Neural cell (in vitro differentiated cells): ENCODE measurements at regions not wholly inside any gene's neighbourhood (a gene's known extent, or its start where the extent isn't known, plus 50 kb on each side); places are given as distances from the start of the nearest gene placed in this dataset.

Experiments used
- CTCF ChIP-seq: fragments of 450-650 bp; IDR thresholded peaks from 2 replicates; pipeline ENCODE4 v1.5.1; 2014; ENCODE audit warnings: antibody characterized with exemption, mild to moderate bottlenecking, moderate library complexity; ENCODE audit not compliant: poor library complexity, severe bottlenecking
- EP300 ChIP-seq: fragments of 450-650 bp; conservative IDR thresholded peaks from 2 replicates; pipeline ENCODE4 v1.6.1; 2014; ENCODE audit warnings: antibody characterized with exemption, mild to moderate bottlenecking, moderate library complexity; ENCODE audit not compliant: poor library complexity, severe bottlenecking
- POLR2AphosphoS5 ChIP-seq: IDR thresholded peaks from 2 replicates; pipeline ENCODE4 v1.6.1; 2012
- TF ChIP-seq, protein P1 (sequence below): IDR thresholded peaks from 2 replicates; pipeline ENCODE4 v1.6.1; 2012; ENCODE audit warnings: borderline replicate concordance

DNA sequence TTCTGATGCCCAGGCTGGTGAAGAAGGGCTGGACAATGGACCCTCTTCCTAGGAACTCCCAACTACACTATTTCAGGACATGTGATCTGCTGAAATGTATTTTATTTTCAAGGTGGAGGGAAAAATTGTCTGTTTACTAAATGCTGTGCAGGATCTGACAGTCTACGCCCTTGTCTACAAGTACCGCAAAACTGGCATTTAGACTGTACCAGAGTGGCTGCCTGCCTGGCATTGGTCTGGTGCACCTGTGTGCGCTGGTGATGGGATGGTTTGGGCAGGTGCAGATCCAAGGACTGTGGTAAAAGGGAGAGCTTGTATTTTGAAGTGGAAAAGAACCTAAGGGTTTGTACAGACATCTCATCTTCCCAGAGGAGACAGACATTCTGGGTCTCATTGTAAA is 79.7 kb downstream of the AIPL1 start:
- TF ChIP-seq POLR2AphosphoS5, result no peak
- TF ChIP-seq CTCF, result no peak
- TF ChIP-seq, protein P1, sequence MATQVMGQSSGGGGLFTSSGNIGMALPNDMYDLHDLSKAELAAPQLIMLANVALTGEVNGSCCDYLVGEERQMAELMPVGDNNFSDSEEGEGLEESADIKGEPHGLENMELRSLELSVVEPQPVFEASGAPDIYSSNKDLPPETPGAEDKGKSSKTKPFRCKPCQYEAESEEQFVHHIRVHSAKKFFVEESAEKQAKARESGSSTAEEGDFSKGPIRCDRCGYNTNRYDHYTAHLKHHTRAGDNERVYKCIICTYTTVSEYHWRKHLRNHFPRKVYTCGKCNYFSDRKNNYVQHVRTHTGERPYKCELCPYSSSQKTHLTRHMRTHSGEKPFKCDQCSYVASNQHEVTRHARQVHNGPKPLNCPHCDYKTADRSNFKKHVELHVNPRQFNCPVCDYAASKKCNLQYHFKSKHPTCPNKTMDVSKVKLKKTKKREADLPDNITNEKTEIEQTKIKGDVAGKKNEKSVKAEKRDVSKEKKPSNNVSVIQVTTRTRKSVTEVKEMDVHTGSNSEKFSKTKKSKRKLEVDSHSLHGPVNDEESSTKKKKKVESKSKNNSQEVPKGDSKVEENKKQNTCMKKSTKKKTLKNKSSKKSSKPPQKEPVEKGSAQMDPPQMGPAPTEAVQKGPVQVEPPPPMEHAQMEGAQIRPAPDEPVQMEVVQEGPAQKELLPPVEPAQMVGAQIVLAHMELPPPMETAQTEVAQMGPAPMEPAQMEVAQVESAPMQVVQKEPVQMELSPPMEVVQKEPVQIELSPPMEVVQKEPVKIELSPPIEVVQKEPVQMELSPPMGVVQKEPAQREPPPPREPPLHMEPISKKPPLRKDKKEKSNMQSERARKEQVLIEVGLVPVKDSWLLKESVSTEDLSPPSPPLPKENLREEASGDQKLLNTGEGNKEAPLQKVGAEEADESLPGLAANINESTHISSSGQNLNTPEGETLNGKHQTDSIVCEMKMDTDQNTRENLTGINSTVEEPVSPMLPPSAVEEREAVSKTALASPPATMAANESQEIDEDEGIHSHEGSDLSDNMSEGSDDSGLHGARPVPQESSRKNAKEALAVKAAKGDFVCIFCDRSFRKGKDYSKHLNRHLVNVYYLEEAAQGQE, result no peak
- TF ChIP-seq EP300, result no peak
